CD14-positive monocyte (primary cell): ENCODE measurements at regions not wholly inside any gene's neighbourhood (a gene's known extent, or its start where the extent isn't known, plus 50 kb on each side); places are given as distances from the start of the nearest gene placed in this dataset.

Experiments used
- DNase-seq, 3 donors: peaks; one replicate each; pipeline ENCODE4 v3.0.0-alpha.2; 2011 to 2022
- H2AFZ ChIP-seq: 2 replicates; pipeline ENCODE4 v1.6.0; 2012; ENCODE audit warnings: mild to moderate bottlenecking, low read depth, low read length, inconsistent platforms; ENCODE audit not compliant: insufficient read depth, poor library complexity, severe bottlenecking
- H3K27ac ChIP-seq, 2 donors: 1 replicate in 1 of 2; 2 replicates in 1 of 2; pipeline ENCODE4 v1.5.1; 2012 to 2013; ENCODE audit warnings: low read length in 2 of 2, control low read depth in 1 of 2, inconsistent platforms in 1 of 2, low read depth in 1 of 2, mild to moderate bottlenecking in 1 of 2
- H3K27me3 ChIP-seq, 2 donors: one replicate each; pipeline versions ENCODE4 v1.6.0 to v1.6.1; 2011 to 2013; ENCODE audit warnings: low read length in 2 of 2; ENCODE audit not compliant: control insufficient read depth in 2 of 2, insufficient read depth in 2 of 2
- H3K36me3 ChIP-seq, 2 donors: replicated peaks in 1 of 2; 1 replicate in 1 of 2; 2 replicates in 1 of 2; pipeline versions ENCODE4 v1.5.1 to v1.6.1; 2012 to 2013; ENCODE audit warnings: low read length in 2 of 2, control low read depth in 1 of 2, inconsistent platforms in 1 of 2, mild to moderate bottlenecking in 1 of 2; ENCODE audit not compliant: insufficient read depth in 2 of 2, control insufficient read depth in 1 of 2
- H3K4me1 ChIP-seq, 2 donors: 1 replicate in 1 of 2; 2 replicates in 1 of 2; pipeline versions ENCODE4 v1.5.1 to v1.6.1; 2012 to 2013; ENCODE audit warnings: low read length in 2 of 2, control low read depth in 1 of 2, inconsistent platforms in 1 of 2, mild to moderate bottlenecking in 1 of 2, moderate library complexity in 1 of 2; ENCODE audit not compliant: insufficient read depth in 2 of 2, control insufficient read depth in 1 of 2
- H3K4me2 ChIP-seq: replicated peaks from 2 replicates; pipeline ENCODE3; 2012; ENCODE audit warnings: low read length, moderate library complexity, mild to moderate bottlenecking; ENCODE audit not compliant: poor library complexity, severe bottlenecking; ENCODE audit errors: extremely low read depth
- H3K4me3 ChIP-seq, 3 experiments: fragments of 200-600 bp in 1 of 3; sonication (generic) in 1 of 3; replicated peaks in 1 of 3; 1 replicate in 2 of 3; 2 replicates in 1 of 3; pipeline ENCODE4 v1.5.1; 2011 to 2013; ENCODE audit warnings: low read length in 3 of 3, mild to moderate bottlenecking in 3 of 3, control low read depth in 2 of 3, low read depth in 2 of 3, inconsistent platforms in 1 of 3, moderate library complexity in 1 of 3
- H3K79me2 ChIP-seq: 2 replicates; pipeline ENCODE4 v1.6.0; 2012; ENCODE audit warnings: mild to moderate bottlenecking, control low read depth, inconsistent platforms, low read length, moderate library complexity; ENCODE audit not compliant: insufficient read depth
- H3K9ac ChIP-seq: 2 replicates; pipeline ENCODE4 v1.6.0; 2017; ENCODE audit warnings: low read length, mild to moderate bottlenecking; ENCODE audit not compliant: insufficient read depth, poor library complexity, severe bottlenecking
- H3K9me3 ChIP-seq, 2 donors: replicated peaks in 1 of 2; 1 replicate in 1 of 2; 2 replicates in 1 of 2; pipeline versions ENCODE4 v1.5.1 to v1.6.1; 2012 to 2013; ENCODE audit warnings: low read length in 2 of 2, control low read depth in 1 of 2; ENCODE audit not compliant: control insufficient read depth in 1 of 2, insufficient read depth in 1 of 2
- H4K20me1 ChIP-seq: 2 replicates; pipeline ENCODE4 v1.6.0; 2012; ENCODE audit warnings: mild to moderate bottlenecking, low read length, control low read depth, moderate library complexity; ENCODE audit not compliant: insufficient read depth
- H3K27ac Mint-ChIP-seq, 7 donors: one replicate each; pipeline ENCODE4 v1.8.0; 2020; ENCODE audit warnings: mild to moderate bottlenecking in 7 of 7, mixed read lengths in 7 of 7, moderate library complexity in 6 of 7, inconsistent platforms in 2 of 7
- H3K27me3 Mint-ChIP-seq, 3 donors: one replicate each; pipeline ENCODE4 v1.8.0; 2021 to 2022; ENCODE audit warnings: low read depth in 3 of 3, mild to moderate bottlenecking in 3 of 3, mixed read lengths in 3 of 3, moderate library complexity in 3 of 3, inconsistent platforms in 1 of 3
- H3K36me3 Mint-ChIP-seq, 2 donors: one replicate each; pipeline ENCODE4 v1.8.0; 2020; ENCODE audit warnings: mixed read lengths in 2 of 2, inconsistent platforms in 1 of 2, mild to moderate bottlenecking in 1 of 2
- H3K4me1 Mint-ChIP-seq: one replicate; pipeline ENCODE4 v1.8.0; 2020; ENCODE audit warnings: mild to moderate bottlenecking, mixed read lengths
- H3K4me3 Mint-ChIP-seq, 2 donors: one replicate each; pipeline ENCODE4 v1.8.0; 2020; ENCODE audit warnings: mild to moderate bottlenecking in 2 of 2, mixed read lengths in 2 of 2, moderate library complexity in 1 of 2
- H3K9me3 Mint-ChIP-seq, 7 donors: one replicate each; pipeline ENCODE4 v1.8.0; 2020 to 2022; ENCODE audit warnings: mixed read lengths in 7 of 7, mild to moderate bottlenecking in 6 of 7, moderate library complexity in 6 of 7, inconsistent platforms in 2 of 7
- CTCF ChIP-seq: fragments of 200-600 bp; IDR thresholded peaks from one replicate; pipeline ENCODE4 v1.8.0; 2022; ENCODE audit warnings: antibody characterized with exemption, mild to moderate bottlenecking
- WGBS: methylation state at CpG from one replicate; pipeline ENCODE4 v1.1.5; 2013; ENCODE audit warnings: missing lambda C conversion rate; ENCODE audit not compliant: insufficient coverage; 5-methylcytosine and 5-hydroxymethylcytosine counted together
- intact Hi-C, 2 donors: fragments of 100-400 bp; cut with micrococcal nuclease; formaldehyde crosslinking; loops; one replicate each; pipeline versions ENCODE4 v1.15.0 to v1.15.1; 2023

- DNase-seq: no peak
- Histone ChIP-seq H2AFZ (no peak overlapping the region), H3K9ac (no peak overlapping the region), H3K36me3 (no peaks in the 10 kb centered on the region), H4K20me1 (no peaks in the 10 kb centered on the region), H3K4me2 (no peak overlapping the region), H3K27ac (no peak overlapping the region), H3K4me3 (no peak overlapping the region), H3K27me3 (no peaks in the 10 kb centered on the region), H3K9me3 (peaks cover 4 to 8% of the 10 kb centered on the region in 2 donors), H3K4me1 (no peaks in the 10 kb centered on the region), H3K79me2 (no peaks in the 10 kb centered on the region)
- H3K27me3 Mint-ChIP-seq: peaks cover 0 to 1% (median 0%) of the 10 kb centered on the region in 3 donors
- H3K4me1 Mint-ChIP-seq: no peaks in the 10 kb centered on the region
- H3K27ac Mint-ChIP-seq: no peak overlapping the region
- peaks cover 5 to 17% (median 6%) of the 10 kb centered on the region in 7 donors for H3K9me3 Mint-ChIP-seq
- H3K4me3 Mint-ChIP-seq: no peak overlapping the region
- intact Hi-C loops: no loop called here
- TF ChIP-seq CTCF: no peak
- no peaks in the 10 kb centered on the region for H3K36me3 Mint-ChIP-seq
- WGBS: 88% methylated on average over 2 of the region's 4 CpGs
Observed at GRCh38 chr6:164184410-164184809, 769.9 kb downstream of the QKI start.

- intact Hi-C loops: no loop called here
- Mint-ChIP-seq H3K27me3 (peaks cover 0 to 1% (median 0%) of the 10 kb centered on the region in 3 donors), H3K4me3 (no peak overlapping the region), H3K27ac (no peak overlapping the region), H3K9me3 (peaks cover 5 to 17% (median 6%) of the 10 kb centered on the region in 7 donors), H3K36me3 (no peaks in the 10 kb centered on the region), H3K4me1 (no peaks in the 10 kb centered on the region)
- no peak overlapping the region for H3K9ac ChIP-seq
- H3K36me3 ChIP-seq: no peaks in the 10 kb centered on the region
- H3K79me2 ChIP-seq: no peaks in the 10 kb centered on the region
- TF ChIP-seq CTCF: no peak
- H4K20me1 ChIP-seq: no peaks in the 10 kb centered on the region
- no peak overlapping the region for H2AFZ ChIP-seq
- H3K27me3 ChIP-seq: no peaks in the 10 kb centered on the region
- H3K4me2 ChIP-seq: no peak overlapping the region
- peaks cover 4 to 8% of the 10 kb centered on the region in 2 donors for H3K9me3 ChIP-seq
- no peak overlapping the region for H3K4me3 ChIP-seq
- H3K27ac ChIP-seq: no peak overlapping the region
- 100% methylated on average over 3 of the region's 6 CpGs for WGBS
- H3K4me1 ChIP-seq: no peaks in the 10 kb centered on the region
- DNase-seq: no peak
Observed at GRCh38 chr6:164183556-164184123, 769.1 kb downstream of the QKI start.
